Choroid plexus epithelial cell (primary cell): ENCODE measurements at regions not wholly inside any gene's neighbourhood (a gene's known extent, or its start where the extent isn't known, plus 50 kb on each side); places are given as distances from the start of the nearest gene placed in this dataset.

Source experiments
- DNase-seq: peaks from one replicate; pipeline ENCODE4 v3.0.0-alpha.2; 2010; ENCODE audit warnings: low read depth
- H3K4me3 ChIP-seq: 2 replicates; pipeline ENCODE4 v1.5.1; 2011; ENCODE audit warnings: low read depth, mild to moderate bottlenecking, control low read depth, low read length, moderate library complexity
- TF ChIP-seq, protein P1 (sequence below): conservative IDR thresholded peaks from 2 replicates; pipeline ENCODE4 v1.5.1; 2011; ENCODE audit warnings: low read depth, mild to moderate bottlenecking, control low read depth, inconsistent platforms, low read length, moderate library complexity

DNA sequence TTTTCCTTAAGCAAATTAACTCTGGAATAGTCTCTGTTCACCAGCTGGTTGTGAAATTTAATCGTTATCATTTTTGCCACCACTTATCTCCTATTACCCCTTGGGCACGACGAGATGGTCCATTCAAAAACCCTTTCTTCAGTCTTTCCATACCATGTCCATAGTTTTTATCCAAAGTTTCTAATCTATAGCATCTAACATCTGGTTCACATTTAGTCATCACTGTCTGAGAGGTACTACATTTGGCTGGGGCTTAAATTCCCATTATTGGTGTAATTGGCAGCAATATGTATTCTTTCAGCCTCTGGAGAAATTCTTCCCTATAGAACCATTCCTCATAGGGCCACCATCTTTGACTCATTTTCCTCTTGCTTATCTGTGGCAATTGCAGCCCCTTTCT, 163.5 kb downstream of the CCER1 start:
- no peak for DNase-seq
- no peak overlapping the region for H3K4me3 ChIP-seq
- TF ChIP-seq, protein P1, sequence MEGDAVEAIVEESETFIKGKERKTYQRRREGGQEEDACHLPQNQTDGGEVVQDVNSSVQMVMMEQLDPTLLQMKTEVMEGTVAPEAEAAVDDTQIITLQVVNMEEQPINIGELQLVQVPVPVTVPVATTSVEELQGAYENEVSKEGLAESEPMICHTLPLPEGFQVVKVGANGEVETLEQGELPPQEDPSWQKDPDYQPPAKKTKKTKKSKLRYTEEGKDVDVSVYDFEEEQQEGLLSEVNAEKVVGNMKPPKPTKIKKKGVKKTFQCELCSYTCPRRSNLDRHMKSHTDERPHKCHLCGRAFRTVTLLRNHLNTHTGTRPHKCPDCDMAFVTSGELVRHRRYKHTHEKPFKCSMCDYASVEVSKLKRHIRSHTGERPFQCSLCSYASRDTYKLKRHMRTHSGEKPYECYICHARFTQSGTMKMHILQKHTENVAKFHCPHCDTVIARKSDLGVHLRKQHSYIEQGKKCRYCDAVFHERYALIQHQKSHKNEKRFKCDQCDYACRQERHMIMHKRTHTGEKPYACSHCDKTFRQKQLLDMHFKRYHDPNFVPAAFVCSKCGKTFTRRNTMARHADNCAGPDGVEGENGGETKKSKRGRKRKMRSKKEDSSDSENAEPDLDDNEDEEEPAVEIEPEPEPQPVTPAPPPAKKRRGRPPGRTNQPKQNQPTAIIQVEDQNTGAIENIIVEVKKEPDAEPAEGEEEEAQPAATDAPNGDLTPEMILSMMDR, result no peak

DNA sequence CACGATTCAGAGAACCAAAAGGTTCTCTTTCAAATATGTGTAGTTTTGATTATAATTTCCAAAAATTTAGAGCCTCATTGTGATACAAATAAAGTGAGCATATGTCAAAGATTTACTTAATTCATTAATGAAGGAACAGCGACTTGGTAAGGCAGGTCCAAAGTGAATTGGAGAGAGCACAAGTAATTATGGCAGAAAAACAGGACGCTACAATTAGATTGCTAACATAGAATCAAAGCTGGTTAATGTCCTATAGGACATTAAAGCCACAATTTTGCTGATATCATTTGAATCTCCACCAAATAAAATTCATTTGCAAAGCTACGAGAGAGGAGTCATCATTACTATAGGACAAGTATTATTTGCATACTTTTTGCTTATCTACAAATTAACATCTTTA, 164.2 kb downstream of the CCER1 start:
- TF ChIP-seq, protein P1, result no peak
- no peak overlapping the region for H3K4me3 ChIP-seq
- DNase-seq, result no peak

DNA sequence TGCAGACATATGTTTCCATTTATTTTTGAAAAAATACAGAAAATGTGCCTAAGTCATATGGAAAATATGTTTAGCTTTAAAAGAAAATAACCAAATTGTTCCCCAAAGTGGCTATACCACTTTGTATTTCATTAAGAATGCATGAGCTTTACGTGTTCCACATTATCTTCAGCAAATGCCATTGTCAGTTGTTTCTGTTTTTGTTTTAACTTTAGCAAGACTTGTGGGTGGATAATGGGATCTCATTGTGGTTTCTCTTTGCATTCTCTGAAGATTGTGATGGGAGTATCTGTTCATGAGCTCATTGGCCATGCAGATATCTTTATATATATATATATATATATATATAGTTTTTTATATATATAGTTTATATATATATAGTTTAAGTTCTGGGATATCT, 181.5 kb downstream of the CCER1 start:
- no peak overlapping the region for H3K4me3 ChIP-seq
- TF ChIP-seq, protein P1, result no peak
- DNase-seq, result peak; percentile 29

DNA sequence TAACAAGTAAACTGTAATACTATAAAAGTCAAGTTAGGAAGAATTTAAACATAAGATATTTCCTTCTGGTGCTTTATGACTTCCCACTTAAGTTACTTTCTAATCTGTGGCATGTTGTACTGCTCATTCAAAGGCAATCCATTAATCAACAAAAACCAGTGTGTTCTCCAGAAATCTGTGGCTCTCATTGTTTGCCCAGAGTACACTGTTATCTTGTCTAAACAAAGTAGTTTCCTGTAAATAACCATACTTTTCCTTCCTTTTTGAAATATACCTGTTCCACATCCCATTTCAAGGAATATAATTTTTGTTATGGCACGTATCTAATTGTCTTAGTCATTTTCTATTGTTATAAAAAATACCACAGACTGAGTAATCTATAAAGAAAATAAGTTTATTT, 184.1 kb downstream of the CCER1 start:
- DNase-seq, result no peak
- TF ChIP-seq, protein P1, result no peak
- H3K4me3 ChIP-seq, result no peak overlapping the region

DNA sequence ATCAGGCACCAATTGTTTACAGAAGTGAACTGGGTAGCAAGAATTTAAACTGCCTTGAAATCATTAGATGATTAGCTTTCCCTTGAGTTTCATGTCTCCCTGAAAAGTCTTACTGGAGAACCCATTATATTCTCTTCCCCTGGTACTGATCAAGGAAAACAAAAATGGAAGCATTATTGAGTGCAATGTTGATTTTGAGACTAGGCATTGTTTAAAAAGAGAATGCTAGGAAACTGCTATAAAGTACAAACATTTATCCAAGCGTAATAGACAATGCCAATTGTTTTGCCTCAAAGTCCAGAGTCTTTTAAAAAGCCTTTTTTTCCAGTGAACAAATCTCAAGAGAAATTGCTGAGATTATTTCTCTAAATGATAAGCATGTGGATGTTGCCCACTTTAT, 197.0 kb downstream of the CCER1 start:
- H3K4me3 ChIP-seq, result no peak overlapping the region
- no peak for DNase-seq
- TF ChIP-seq, protein P1, result no peak

DNA sequence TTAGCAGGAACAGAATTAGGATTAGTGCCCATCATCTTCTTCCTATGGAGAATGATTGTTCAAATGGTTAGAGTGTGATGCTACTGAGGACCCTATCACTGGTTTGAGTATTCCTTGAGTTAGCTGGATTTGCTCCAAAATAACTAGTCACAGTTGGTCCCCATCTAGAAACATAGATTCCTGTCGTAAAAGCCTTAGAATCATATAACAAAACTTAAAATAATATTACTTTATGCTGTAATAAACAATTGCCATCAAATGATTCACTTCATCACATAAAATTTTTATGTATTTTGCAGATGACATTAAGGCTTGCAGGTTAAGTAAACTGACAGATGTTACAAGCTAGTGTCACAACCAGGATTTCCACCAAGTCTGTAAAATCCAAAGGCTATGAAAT, 209.8 kb downstream of the CCER1 start:
- TF ChIP-seq, protein P1, result no peak
- no peak for DNase-seq
- H3K4me3 ChIP-seq, result no peak overlapping the region

DNA sequence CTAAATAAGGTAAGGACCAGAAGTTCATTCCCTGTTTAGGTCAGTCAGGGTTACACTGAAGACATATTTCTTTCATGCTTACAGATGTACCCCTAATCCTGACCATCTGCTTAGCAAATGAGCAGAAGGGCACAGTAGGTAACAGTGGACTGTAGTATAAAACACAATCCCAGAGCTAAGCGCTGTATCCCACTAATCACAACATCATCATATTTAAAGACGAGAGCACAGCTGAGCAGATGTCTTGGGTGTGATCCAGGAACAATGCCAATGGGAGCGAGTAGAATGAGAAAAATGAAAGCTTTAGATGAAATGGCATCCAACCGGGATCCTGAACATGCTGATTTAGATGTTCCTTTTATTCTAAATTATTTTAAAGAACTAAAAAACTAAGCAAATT, 213.4 kb downstream of the CCER1 start:
- H3K4me3 ChIP-seq, result no peak overlapping the region
- peak; percentile 1 for DNase-seq
- TF ChIP-seq, protein P1, result no peak
